WI38 (cell line): ENCODE measurements at regions not wholly inside any gene's neighbourhood (a gene's known extent, or its start where the extent isn't known, plus 50 kb on each side); places are given as distances from the start of the nearest gene placed in this dataset.
"Not testable (repeated sequence)": the region's sequence is repeated elsewhere in the genome, so short reads cannot be mapped to it uniquely, and the experiment has no call there.

Experiments
- H3K4me3 ChIP-seq: 2 replicates; pipeline ENCODE4 v1.5.1; 2011; ENCODE audit warnings: low read depth, mild to moderate bottlenecking, control low read depth, low read length
- TF ChIP-seq, protein P1 (sequence below): IDR thresholded peaks from 2 replicates; pipeline ENCODE4 v1.5.1; 2012; ENCODE audit warnings: low read depth, mild to moderate bottlenecking, control low read depth, low read length

DNA sequence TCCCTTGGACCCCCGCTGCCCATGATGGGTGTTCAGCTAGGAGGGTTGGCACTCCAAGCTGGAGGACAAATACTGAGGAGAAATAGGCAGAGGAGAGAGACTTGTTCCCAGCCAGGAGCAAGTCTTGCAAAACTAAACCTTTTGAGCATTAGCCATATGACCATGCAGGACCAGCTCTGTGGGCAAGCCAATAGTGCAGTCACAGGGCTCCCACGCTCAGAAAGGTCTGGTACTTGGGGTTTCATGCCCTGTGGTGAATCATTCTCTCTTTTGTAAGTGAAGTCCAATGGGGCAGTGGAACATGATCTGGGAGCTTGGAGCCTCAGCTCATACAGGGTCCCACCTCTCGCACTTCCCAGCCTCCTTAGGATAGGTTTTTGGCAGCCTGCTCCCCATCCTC, 300.9 kb downstream of the BCOR start:
- TF ChIP-seq, protein P1, sequence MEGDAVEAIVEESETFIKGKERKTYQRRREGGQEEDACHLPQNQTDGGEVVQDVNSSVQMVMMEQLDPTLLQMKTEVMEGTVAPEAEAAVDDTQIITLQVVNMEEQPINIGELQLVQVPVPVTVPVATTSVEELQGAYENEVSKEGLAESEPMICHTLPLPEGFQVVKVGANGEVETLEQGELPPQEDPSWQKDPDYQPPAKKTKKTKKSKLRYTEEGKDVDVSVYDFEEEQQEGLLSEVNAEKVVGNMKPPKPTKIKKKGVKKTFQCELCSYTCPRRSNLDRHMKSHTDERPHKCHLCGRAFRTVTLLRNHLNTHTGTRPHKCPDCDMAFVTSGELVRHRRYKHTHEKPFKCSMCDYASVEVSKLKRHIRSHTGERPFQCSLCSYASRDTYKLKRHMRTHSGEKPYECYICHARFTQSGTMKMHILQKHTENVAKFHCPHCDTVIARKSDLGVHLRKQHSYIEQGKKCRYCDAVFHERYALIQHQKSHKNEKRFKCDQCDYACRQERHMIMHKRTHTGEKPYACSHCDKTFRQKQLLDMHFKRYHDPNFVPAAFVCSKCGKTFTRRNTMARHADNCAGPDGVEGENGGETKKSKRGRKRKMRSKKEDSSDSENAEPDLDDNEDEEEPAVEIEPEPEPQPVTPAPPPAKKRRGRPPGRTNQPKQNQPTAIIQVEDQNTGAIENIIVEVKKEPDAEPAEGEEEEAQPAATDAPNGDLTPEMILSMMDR, result no peak

DNA sequence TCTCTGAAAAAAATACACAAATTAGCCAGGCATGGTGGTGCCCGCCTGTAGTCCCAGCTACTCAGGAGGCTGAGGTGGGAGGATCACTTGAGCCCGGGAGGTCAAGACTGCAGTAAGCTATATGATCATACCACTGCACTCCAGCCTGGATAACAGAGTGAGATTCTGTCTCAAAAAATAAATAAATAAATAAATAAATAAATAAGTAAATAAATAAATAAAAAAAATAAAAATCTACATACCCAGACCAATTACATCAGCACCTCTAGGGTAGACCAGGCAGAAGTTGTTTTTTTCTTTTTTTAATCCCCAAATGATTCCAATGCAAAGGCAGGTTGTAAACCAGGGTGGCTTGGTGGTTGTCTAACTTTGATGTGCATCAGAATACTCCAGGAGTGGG, 299.3 kb downstream of the BCOR start:
- H3K4me3 ChIP-seq, result not testable (repeated sequence)

More for the DNA sequence above, 300.9 kb downstream of the BCOR start:
- no peak overlapping the region for H3K4me3 ChIP-seq

DNA sequence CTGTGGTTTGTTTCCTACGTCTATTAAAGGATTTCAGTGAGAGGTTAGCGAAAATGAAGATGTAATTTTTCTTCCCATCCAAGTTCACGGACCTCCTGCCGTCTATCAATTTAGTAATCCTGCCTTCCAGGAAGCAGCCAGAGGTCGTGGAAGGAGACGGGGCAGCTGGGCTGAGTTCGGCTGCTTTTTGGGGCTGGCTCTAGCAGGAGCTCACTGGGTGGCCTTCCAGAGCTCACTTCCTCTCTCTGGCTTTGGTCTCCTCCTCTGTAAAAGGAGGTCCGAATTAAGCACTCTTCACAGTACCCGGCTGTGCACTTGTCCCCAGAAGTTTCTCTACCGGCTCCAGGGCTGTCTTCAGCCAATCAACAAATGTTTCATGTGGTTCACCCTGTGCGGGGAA, 295.4 kb downstream of the BCOR start:
- no peak overlapping the region for H3K4me3 ChIP-seq
- TF ChIP-seq, protein P1, result no peak

DNA sequence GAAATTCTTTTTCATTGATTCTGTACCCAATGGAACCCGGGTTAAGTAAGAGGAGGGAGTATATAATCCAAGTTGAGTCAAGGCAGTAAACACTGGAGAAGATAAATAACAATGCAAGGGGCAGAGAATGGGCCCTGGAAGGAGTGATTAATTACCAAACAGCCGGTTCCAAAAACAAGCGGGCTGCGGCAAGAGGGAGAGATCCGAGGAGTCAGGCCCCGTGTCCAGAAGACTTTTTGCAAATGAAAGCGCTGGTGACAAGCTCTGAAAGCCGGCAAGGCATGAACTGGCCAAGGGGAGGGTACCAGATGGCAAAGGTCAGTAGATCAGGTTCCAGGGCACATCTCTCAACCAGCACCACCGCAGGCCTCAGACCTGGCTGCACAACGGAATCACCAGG, 294.9 kb downstream of the BCOR start:
- TF ChIP-seq, protein P1, result no peak
- no peak overlapping the region for H3K4me3 ChIP-seq

DNA sequence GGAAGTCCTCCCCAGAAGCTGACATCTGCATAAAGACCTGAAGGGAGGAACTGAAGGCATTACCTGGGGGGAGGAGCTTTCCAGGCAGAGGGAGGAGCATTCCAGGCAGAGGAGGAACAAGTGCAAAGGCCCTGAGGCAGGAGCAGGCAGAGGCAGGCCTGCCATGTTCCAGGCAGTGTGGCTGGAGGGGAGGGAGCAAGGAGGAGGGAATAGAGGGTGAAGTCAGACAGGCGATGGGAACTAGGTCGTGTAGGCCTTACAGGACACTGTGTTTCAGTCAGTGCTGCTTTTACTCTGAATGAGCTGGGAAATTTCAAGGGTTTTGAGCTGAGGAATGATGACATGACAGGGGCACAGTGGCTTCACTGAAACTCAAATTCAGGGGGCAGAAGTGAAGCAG, 292.7 kb downstream of the BCOR start:
- no peak overlapping the region for H3K4me3 ChIP-seq
- TF ChIP-seq, protein P1, result no peak

DNA sequence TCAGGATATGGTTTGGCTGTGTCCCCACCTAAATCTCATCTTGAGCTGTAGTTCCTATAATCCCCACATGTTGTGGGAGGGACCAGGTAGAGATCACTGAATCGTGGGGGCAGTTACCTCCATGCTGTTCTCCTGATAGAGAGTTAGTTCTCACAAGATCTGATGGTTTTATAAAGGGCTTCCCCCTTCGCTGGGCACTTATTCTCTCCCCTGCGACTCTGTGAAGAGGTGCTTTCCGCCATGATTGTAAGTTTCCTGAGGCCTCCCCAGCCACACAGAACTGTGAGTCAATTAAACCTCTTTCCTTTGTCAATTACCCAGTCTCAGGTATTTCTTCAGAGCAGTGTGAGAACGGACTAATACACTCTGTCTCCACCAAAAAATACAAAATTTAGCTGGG, 291.9 kb downstream of the BCOR start:
- no peak overlapping the region for H3K4me3 ChIP-seq
- TF ChIP-seq, protein P1, result no peak

DNA sequence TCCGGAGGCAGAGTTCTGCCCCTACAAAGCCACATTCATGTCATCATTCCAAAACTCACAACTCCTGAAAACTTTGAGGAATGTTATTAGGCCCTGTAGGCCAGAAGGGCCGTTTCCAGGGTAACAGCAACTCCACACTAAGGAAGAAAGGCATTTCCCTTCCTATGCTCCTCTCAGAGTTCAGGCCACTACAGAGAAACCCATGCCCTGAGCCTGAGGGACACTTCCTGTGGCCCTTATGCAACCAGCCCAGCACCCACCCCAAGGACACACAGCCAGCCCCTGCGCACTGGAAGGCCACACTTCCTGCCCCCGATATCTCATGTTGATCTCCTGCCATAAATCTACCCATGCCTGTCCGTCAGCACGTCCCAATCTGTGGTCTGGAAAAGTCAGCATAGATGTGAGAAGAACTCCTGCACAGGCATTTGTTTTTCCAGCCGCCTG, 289.3 kb downstream of the BCOR start:
- H3K4me3 ChIP-seq, result no peak overlapping the region
- TF ChIP-seq, protein P1, result no peak

DNA sequence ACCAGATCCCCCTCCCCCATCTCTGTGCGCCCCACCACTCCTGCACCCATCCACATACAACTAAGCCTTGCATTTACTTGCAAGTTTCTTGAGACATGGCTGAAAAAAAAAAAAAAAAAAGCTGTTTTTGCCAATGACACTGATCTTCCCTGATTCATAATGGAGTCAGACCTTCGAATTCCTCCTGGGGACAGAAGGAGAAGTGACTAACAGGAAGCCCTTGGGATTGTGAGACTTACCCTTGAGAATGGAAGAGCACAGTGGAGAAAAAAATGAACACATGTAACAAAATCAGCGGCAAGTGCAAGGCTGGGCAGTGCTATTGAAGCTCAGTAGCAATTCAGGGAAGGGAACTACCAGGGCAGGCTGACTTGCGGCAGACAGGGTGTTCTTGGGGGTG, 288.4 kb downstream of the BCOR start:
- TF ChIP-seq, protein P1, result no peak
- no peak overlapping the region for H3K4me3 ChIP-seq
